Skeletal muscle cell (primary cell): ENCODE measurements at regions not wholly inside any gene's neighbourhood (a gene's known extent, or its start where the extent isn't known, plus 50 kb on each side); places are given as distances from the start of the nearest gene placed in this dataset.

Experiments used
- DNase-seq: peaks from one replicate; pipeline ENCODE4 v3.0.0-alpha.2; 2010; ENCODE audit warnings: low read depth
- H3K4me3 ChIP-seq: 2 replicates; pipeline ENCODE4 v1.5.1; 2011; ENCODE audit warnings: low read depth, mild to moderate bottlenecking, control low read depth, low read length, moderate library complexity

GRCh38 chr6:156725712-156726111 is 51.5 kb upstream of the ARID1B start:
- no peak overlapping the region for H3K4me3 ChIP-seq
- DNase-seq: no peak

GRCh38 chr6:156720691-156721685 is 56.2 kb upstream of the ARID1B start:
- H3K4me3 ChIP-seq: no peak overlapping the region
- no peak for DNase-seq

- peak overlapping the region; percentile 25 for H3K4me3 ChIP-seq
- peak; percentile 94 for DNase-seq
These were observed 57.2 kb upstream of the ARID1B start for GRCh38 chr6:156719720-156720563.

- no peak for DNase-seq
These were observed 57.8 kb upstream of the ARID1B start for GRCh38 chr6:156719395-156719719.

GRCh38 chr6:156718647-156719394 is 58.4 kb upstream of the ARID1B start:
- no peak for DNase-seq
- no peak overlapping the region for H3K4me3 ChIP-seq

More at GRCh38 chr6:156719395-156719719, 57.8 kb upstream of the ARID1B start:
- peak overlapping the region; percentile 25 for H3K4me3 ChIP-seq

GRCh38 chr6:156717542-156717941 is 59.6 kb upstream of the ARID1B start:
- no peak overlapping the region for H3K4me3 ChIP-seq

GRCh38 chr6:156715839-156716238 is 61.3 kb upstream of the ARID1B start:
- DNase-seq: no peak
- H3K4me3 ChIP-seq: no peak overlapping the region

More at GRCh38 chr6:156717542-156717941, 59.6 kb upstream of the ARID1B start:
- no peak for DNase-seq

- no peak overlapping the region for H3K4me3 ChIP-seq
- DNase-seq: no peak
These were observed 63.6 kb upstream of the ARID1B start for GRCh38 chr6:156713548-156713947.

GRCh38 chr6:156710479-156710878 is 66.7 kb upstream of the ARID1B start:
- DNase-seq: no peak
- no peak overlapping the region for H3K4me3 ChIP-seq

GRCh38 chr6:156707818-156708217 is 69.4 kb upstream of the ARID1B start:
- no peak overlapping the region for H3K4me3 ChIP-seq
- no peak for DNase-seq

GRCh38 chr6:156703719-156704118 is 73.5 kb upstream of the ARID1B start:
- DNase-seq: no peak
- no peak overlapping the region for H3K4me3 ChIP-seq

- no peak overlapping the region for H3K4me3 ChIP-seq
- no peak for DNase-seq
These were observed 75.2 kb upstream of the ARID1B start for GRCh38 chr6:156701966-156702365.

- DNase-seq: no peak
- no peak overlapping the region for H3K4me3 ChIP-seq
These were observed 76.6 kb upstream of the ARID1B start for GRCh38 chr6:156700440-156701057.

- no peak overlapping the region for H3K4me3 ChIP-seq
- no peak for DNase-seq
These were observed 77.2 kb upstream of the ARID1B start for GRCh38 chr6:156699935-156700334.

GRCh38 chr6:156699017-156699421 is 78.2 kb upstream of the ARID1B start:
- no peak for DNase-seq
- no peak overlapping the region for H3K4me3 ChIP-seq

GRCh38 chr6:156698239-156699016 is 78.8 kb upstream of the ARID1B start:
- no peak for DNase-seq
- H3K4me3 ChIP-seq: no peak overlapping the region

- DNase-seq: no peak
- H3K4me3 ChIP-seq: no peak overlapping the region
These were observed 79.8 kb upstream of the ARID1B start for GRCh38 chr6:156697225-156697830.

GRCh38 chr6:156695742-156696141 is 81.4 kb upstream of the ARID1B start:
- no peak for DNase-seq
- H3K4me3 ChIP-seq: no peak overlapping the region
